ENCODE measurements at regions not wholly inside any gene's neighbourhood (a gene's known extent, or its start where the extent isn't known, plus 50 kb on each side); places are given as distances from the start of the nearest gene placed in this dataset.
A peak's percentile ranks its signal among the peaks of the same experiment; 100 is the strongest.

- Histone ChIP-seq H2AFZ (ENCODE audit: insufficient read depth, low read depth, low read length, poor library complexity, severe bottlenecking) (no peak overlapping the region), H3K9ac (ENCODE audit: insufficient read depth, low read length, poor library complexity, severe bottlenecking) (no peak overlapping the region), H3K27me3 (ENCODE audit: control insufficient read depth in 2 of 2, insufficient read depth in 2 of 2, low read length in 2 of 2) (no peaks in the 10 kb centered on the region), H3K79me2 (ENCODE audit: insufficient read depth, low read length) (no peaks in the 10 kb centered on the region), H3K4me1 (ENCODE audit: control insufficient read depth in 1 of 2, insufficient read depth in 2 of 2, low read length in 2 of 2) (peaks cover 14 to 23% of the 10 kb centered on the region in 2 donors), H3K27ac (ENCODE audit: low read depth in 1 of 2, low read length in 2 of 2) (no peak overlapping the region), H3K4me3 (replicated peaks in 1 of 3; ENCODE audit: low read depth in 2 of 3, low read length in 3 of 3) (no peak overlapping the region), H3K9me3 (replicated peaks in 1 of 2; ENCODE audit: control insufficient read depth in 1 of 2, insufficient read depth in 1 of 2, low read length in 2 of 2) (no peaks in the 10 kb centered on the region), H3K36me3 (replicated peaks in 1 of 2; ENCODE audit: control insufficient read depth in 1 of 2, insufficient read depth in 2 of 2, low read length in 2 of 2) (no peaks in the 10 kb centered on the region), H3K4me2 (replicated peaks; ENCODE audit: extremely low read depth, low read length, poor library complexity, severe bottlenecking) (no peak overlapping the region), H4K20me1 (ENCODE audit: insufficient read depth, low read length) (no peaks in the 10 kb centered on the region)
- H3K27ac Mint-ChIP-seq: peak overlapping the region in 2 of 7 donors; percentile 68 to 75
- TF ChIP-seq, protein P1, sequence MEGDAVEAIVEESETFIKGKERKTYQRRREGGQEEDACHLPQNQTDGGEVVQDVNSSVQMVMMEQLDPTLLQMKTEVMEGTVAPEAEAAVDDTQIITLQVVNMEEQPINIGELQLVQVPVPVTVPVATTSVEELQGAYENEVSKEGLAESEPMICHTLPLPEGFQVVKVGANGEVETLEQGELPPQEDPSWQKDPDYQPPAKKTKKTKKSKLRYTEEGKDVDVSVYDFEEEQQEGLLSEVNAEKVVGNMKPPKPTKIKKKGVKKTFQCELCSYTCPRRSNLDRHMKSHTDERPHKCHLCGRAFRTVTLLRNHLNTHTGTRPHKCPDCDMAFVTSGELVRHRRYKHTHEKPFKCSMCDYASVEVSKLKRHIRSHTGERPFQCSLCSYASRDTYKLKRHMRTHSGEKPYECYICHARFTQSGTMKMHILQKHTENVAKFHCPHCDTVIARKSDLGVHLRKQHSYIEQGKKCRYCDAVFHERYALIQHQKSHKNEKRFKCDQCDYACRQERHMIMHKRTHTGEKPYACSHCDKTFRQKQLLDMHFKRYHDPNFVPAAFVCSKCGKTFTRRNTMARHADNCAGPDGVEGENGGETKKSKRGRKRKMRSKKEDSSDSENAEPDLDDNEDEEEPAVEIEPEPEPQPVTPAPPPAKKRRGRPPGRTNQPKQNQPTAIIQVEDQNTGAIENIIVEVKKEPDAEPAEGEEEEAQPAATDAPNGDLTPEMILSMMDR (IDR thresholded peaks at IDR 0.05): no peak
- peaks cover 27% of the 10 kb centered on the region for H3K4me1 Mint-ChIP-seq
- no peak overlapping the region for H3K4me3 Mint-ChIP-seq
- no peaks in the 10 kb centered on the region for H3K36me3 Mint-ChIP-seq
- H3K9me3 Mint-ChIP-seq: no peaks in the 10 kb centered on the region
- H3K27me3 Mint-ChIP-seq (ENCODE audit: low read depth in 3 of 3): peaks cover 0 to 3% (median 0%) of the 10 kb centered on the region in 3 donors
- no peak for DNase-seq
- intact Hi-C loops (cut with micrococcal nuclease): no loop called here
Measured at GRCh38 chr12:76706101-76706500, 57.8 kb upstream of the ZDHHC17 start.

DNA sequence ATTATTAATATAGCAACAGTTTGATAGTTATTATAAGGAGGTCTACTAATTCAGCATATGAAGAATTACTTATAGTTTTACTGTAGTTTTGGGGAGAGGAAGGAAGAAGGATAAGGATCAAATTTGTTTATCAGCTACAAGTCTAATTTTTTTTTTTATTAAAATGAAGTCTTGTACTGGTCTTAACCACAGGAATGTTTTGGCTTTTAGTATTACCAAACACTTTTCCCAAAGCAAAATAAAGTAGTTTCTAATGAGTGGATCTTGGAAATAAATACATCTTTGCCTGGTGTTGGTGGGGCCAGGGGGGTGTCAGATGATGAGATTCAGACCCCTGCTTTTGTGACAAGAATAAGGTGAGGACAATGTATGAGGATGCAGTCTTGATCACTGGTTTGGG lies 57.2 kb upstream of the ZDHHC17 start:
- Histone ChIP-seq H3K9me3 (replicated peaks in 1 of 2; ENCODE audit: control insufficient read depth in 1 of 2, insufficient read depth in 1 of 2, low read length in 2 of 2) (no peaks in the 10 kb centered on the region), H3K4me3 (replicated peaks in 1 of 3; ENCODE audit: low read depth in 2 of 3, low read length in 3 of 3) (no peak overlapping the region), H3K27ac (ENCODE audit: low read depth in 1 of 2, low read length in 2 of 2) (no peak overlapping the region), H3K9ac (ENCODE audit: insufficient read depth, low read length, poor library complexity, severe bottlenecking) (no peak overlapping the region), H3K36me3 (replicated peaks in 1 of 2; ENCODE audit: control insufficient read depth in 1 of 2, insufficient read depth in 2 of 2, low read length in 2 of 2) (no peaks in the 10 kb centered on the region), H3K79me2 (ENCODE audit: insufficient read depth, low read length) (no peaks in the 10 kb centered on the region), H4K20me1 (ENCODE audit: insufficient read depth, low read length) (no peaks in the 10 kb centered on the region), H3K4me1 (ENCODE audit: control insufficient read depth in 1 of 2, insufficient read depth in 2 of 2, low read length in 2 of 2) (peaks cover 14 to 23% of the 10 kb centered on the region in 2 donors), H3K27me3 (ENCODE audit: control insufficient read depth in 2 of 2, insufficient read depth in 2 of 2, low read length in 2 of 2) (no peaks in the 10 kb centered on the region), H3K4me2 (replicated peaks; ENCODE audit: extremely low read depth, low read length, poor library complexity, severe bottlenecking) (no peak overlapping the region), H2AFZ (ENCODE audit: insufficient read depth, low read depth, low read length, poor library complexity, severe bottlenecking) (no peak overlapping the region)
- H3K27ac Mint-ChIP-seq: peak overlapping the region in 1 of 7 donors; percentile 56
- intact Hi-C loops (cut with micrococcal nuclease): no loop called here
- H3K27me3 Mint-ChIP-seq (ENCODE audit: low read depth in 3 of 3): peaks cover 0 to 3% (median 0%) of the 10 kb centered on the region in 3 donors
- H3K36me3 Mint-ChIP-seq: no peaks in the 10 kb centered on the region
- H3K4me1 Mint-ChIP-seq: peaks cover 27% of the 10 kb centered on the region
- TF ChIP-seq, protein P1 (IDR thresholded peaks at IDR 0.05): no peak
- no peak for DNase-seq
- no peak overlapping the region for H3K4me3 Mint-ChIP-seq
- H3K9me3 Mint-ChIP-seq: no peaks in the 10 kb centered on the region
